ENCODE measurements at regions not wholly inside any gene's neighbourhood (a gene's known extent, or its start where the extent isn't known, plus 50 kb on each side); places are given as distances from the start of the nearest gene placed in this dataset.

GRCh38 chr7:23887660-23888059, 177.6 kb downstream of the STK31 start:
- TF ChIP-seq CTCF (IDR thresholded peaks at IDR 0.05): no peak
- no peak for TF ChIP-seq POLR2A (IDR thresholded peaks at IDR 0.05)

Data from prostate gland (tissue), 2 donors.